H1 (cell line): ENCODE measurements at regions not wholly inside any gene's neighbourhood (a gene's known extent, or its start where the extent isn't known, plus 50 kb on each side); places are given as distances from the start of the nearest gene placed in this dataset.

Experiments used
- CEBPB ChIP-seq: IDR thresholded peaks from 2 replicates; pipeline ENCODE4 v1.6.1; 2012; ENCODE audit warnings: low read depth, low read length
- CHD2 ChIP-seq: IDR thresholded peaks from 2 replicates; pipeline ENCODE4 v1.6.1; 2012; ENCODE audit warnings: low read length, improper control_type of control experiment
- CREB1 ChIP-seq: IDR thresholded peaks from 2 replicates; pipeline ENCODE4 v1.6.1; 2012; ENCODE audit warnings: inconsistent platforms
- EZH2 ChIP-seq: fragments of 200-600 bp; sonication (generic); IDR thresholded peaks from 2 replicates; pipeline ENCODE4 v1.7.1; 2012; ENCODE audit warnings: low read depth, mild to moderate bottlenecking, moderate library complexity, low read length, inconsistent platforms; ENCODE audit not compliant: severe bottlenecking
- GABPA ChIP-seq: IDR thresholded peaks from 2 replicates; pipeline ENCODE4 v1.6.1; 2011; ENCODE audit warnings: mild to moderate bottlenecking, low read length, moderate library complexity, borderline replicate concordance; ENCODE audit not compliant: insufficient read depth
- HDAC2 ChIP-seq, 2 experiments: fragments of 300-600 bp in 1 of 2; sonication (generic) in 1 of 2; IDR thresholded peaks; 2 replicates each; pipeline ENCODE4 v1.6.1; 2011 to 2012; ENCODE audit warnings: low read depth in 2 of 2, low read length in 2 of 2, mild to moderate bottlenecking in 2 of 2, moderate library complexity in 2 of 2, borderline replicate concordance in 1 of 2, inconsistent platforms in 1 of 2
- POLR2A ChIP-seq, 2 experiments: IDR thresholded peaks; 1 replicate in 1 of 2; 2 replicates in 1 of 2; pipeline ENCODE4 v1.6.1; 2011; ENCODE audit warnings: low read depth in 2 of 2, low read length in 2 of 2, mild to moderate bottlenecking in 2 of 2; ENCODE audit errors: control extremely low read depth in 1 of 2
- SP1 ChIP-seq: IDR thresholded peaks from 2 replicates; pipeline ENCODE4 v1.6.1; 2011; ENCODE audit warnings: low read depth, low read length
- TF ChIP-seq, protein P1 (sequence below), 3 experiments: IDR thresholded peaks; 1 replicate in 2 of 3; 2 replicates in 1 of 3; pipeline versions ENCODE4 v1.5.1 to v1.6.1; 2011; ENCODE audit warnings: low read length in 3 of 3, mild to moderate bottlenecking in 3 of 3, inconsistent platforms in 2 of 3, low read depth in 1 of 3, moderate library complexity in 1 of 3; ENCODE audit not compliant: insufficient read depth in 1 of 3; ENCODE audit errors: control extremely low read depth in 1 of 3

DNA sequence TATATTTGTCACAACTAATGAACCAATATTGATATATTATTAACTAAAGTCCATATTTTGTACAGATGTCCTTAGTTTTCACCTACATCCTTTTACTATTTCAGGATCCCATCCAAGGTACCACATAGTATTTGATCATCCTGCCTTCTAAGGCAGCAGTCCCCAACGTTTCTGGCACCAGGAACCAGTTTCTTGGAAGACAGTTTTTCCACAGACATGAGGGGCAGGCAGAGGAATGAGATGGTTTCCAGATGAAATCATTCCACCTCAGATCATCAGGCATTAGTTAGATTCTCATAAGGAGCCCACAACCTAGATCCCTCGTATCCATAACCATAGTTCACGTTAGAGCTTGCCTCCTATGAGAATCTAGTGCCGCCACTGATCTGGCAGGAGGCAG lies 82.8 kb upstream of the BCL2L14 start:
- TF ChIP-seq EZH2 (no peak), HDAC2 (IDR thresholded peaks at IDR 0.05; ENCODE audit: borderline replicate concordance in 1 of 2, low read depth in 2 of 2, low read length in 2 of 2) (no peak), POLR2A (IDR thresholded peaks at IDR 0.05; ENCODE audit: control extremely low read depth in 1 of 2, low read depth in 2 of 2, low read length in 2 of 2) (no peak), CREB1 (no peak), SP1 (no peak), GABPA (no peak), CHD2 (no peak), CEBPB (no peak)
- TF ChIP-seq, protein P1, sequence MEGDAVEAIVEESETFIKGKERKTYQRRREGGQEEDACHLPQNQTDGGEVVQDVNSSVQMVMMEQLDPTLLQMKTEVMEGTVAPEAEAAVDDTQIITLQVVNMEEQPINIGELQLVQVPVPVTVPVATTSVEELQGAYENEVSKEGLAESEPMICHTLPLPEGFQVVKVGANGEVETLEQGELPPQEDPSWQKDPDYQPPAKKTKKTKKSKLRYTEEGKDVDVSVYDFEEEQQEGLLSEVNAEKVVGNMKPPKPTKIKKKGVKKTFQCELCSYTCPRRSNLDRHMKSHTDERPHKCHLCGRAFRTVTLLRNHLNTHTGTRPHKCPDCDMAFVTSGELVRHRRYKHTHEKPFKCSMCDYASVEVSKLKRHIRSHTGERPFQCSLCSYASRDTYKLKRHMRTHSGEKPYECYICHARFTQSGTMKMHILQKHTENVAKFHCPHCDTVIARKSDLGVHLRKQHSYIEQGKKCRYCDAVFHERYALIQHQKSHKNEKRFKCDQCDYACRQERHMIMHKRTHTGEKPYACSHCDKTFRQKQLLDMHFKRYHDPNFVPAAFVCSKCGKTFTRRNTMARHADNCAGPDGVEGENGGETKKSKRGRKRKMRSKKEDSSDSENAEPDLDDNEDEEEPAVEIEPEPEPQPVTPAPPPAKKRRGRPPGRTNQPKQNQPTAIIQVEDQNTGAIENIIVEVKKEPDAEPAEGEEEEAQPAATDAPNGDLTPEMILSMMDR (IDR thresholded peaks at IDR 0.05; ENCODE audit: control extremely low read depth in 1 of 3, insufficient read depth in 1 of 3, low read depth in 1 of 3, low read length in 3 of 3): no peak
